NT2/D1 (cell line): ENCODE measurements at regions not wholly inside any gene's neighbourhood (a gene's known extent, or its start where the extent isn't known, plus 50 kb on each side); places are given as distances from the start of the nearest gene placed in this dataset.

ENCODE experiments used
- YY1 ChIP-seq: IDR thresholded peaks from 2 replicates; pipeline ENCODE4 v1.6.1; 2011; ENCODE audit not compliant: insufficient read length, insufficient read depth
- ZNF274 ChIP-seq: IDR thresholded peaks from 2 replicates; pipeline ENCODE4 v1.6.1; 2011; ENCODE audit warnings: mild to moderate bottlenecking, low read depth, low read length

GRCh38 chrX:74218895-74219294, 85.1 kb upstream of the ZCCHC13 start:
- no peak for TF ChIP-seq YY1
- TF ChIP-seq ZNF274 = no peak
